ENCODE measurements at regions not wholly inside any gene's neighbourhood (a gene's known extent, or its start where the extent isn't known, plus 50 kb on each side); places are given as distances from the start of the nearest gene placed in this dataset.
"Not testable (repeated sequence)": the region's sequence is repeated elsewhere in the genome, so short reads cannot be mapped to it uniquely, and the experiment has no call there.

DNA sequence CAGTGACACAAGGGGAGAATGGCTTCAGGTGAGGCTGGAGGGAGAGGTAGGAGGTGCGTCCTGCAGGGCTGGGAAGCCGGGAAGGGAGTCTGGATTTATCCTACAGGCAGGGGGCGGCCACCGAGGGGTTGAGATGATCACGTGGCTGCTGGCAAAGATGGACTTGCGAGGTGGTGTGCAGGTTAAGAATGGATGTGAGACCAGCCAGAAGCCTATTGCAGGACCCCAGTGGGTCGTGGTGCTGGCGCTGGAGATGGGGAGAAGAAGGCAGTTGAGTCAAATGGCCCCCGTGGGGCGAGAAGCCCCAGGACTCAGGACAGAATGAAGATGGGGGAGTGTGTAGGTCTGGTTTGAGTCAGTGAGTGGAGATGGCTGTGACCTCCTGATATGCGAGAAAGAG lies 183.1 kb downstream of the FAM43A start:
- no peak for DNase-seq (ENCODE audit: low read depth)
- TF ChIP-seq, protein P1, sequence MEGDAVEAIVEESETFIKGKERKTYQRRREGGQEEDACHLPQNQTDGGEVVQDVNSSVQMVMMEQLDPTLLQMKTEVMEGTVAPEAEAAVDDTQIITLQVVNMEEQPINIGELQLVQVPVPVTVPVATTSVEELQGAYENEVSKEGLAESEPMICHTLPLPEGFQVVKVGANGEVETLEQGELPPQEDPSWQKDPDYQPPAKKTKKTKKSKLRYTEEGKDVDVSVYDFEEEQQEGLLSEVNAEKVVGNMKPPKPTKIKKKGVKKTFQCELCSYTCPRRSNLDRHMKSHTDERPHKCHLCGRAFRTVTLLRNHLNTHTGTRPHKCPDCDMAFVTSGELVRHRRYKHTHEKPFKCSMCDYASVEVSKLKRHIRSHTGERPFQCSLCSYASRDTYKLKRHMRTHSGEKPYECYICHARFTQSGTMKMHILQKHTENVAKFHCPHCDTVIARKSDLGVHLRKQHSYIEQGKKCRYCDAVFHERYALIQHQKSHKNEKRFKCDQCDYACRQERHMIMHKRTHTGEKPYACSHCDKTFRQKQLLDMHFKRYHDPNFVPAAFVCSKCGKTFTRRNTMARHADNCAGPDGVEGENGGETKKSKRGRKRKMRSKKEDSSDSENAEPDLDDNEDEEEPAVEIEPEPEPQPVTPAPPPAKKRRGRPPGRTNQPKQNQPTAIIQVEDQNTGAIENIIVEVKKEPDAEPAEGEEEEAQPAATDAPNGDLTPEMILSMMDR (IDR thresholded peaks at IDR 0.05; ENCODE audit: control insufficient read depth, insufficient read depth, low read depth, low read length, missing control alignments) = no peak
- H3K4me3 ChIP-seq (ENCODE audit: control insufficient read depth, low read depth, low read length) = no peak overlapping the region

DNA sequence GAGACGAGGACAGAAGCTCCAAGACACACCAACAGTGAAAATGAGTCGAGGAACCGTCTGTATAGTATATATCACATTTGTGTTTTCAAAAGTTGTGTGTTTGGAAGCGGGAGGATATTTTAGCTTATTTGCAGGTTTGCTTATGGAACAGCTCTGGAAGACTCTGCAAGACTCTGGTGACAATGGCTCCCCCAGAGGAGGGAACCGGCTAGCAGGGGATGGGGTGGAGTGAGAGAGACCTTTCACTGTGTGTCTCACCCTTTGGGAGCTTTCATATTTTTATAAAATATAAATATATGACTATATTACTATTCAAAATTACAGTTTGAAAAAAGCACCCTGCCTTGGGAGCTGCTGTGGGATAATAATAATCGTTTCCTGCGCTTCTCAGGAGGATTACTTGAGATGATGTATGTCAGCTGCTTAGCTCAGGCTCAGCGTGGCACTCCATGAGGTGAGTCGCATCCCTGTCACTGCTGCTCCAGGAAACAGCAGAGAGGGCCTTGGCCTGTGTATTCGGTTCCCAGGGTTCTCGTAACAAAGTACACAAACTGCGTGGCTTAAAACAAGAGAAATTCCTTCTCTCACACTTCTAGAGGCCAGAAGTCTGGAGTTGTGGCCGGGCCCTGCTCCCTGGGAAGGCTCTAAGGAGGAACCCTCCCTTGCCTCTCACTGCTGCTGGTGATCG lies 183.9 kb downstream of the FAM43A start:
- DNase-seq (ENCODE audit: low read depth) = peak; percentile 56
- no peak overlapping the region for H3K4me3 ChIP-seq (ENCODE audit: control insufficient read depth, low read depth, low read length)
- TF ChIP-seq, protein P1 (IDR thresholded peaks at IDR 0.05; ENCODE audit: control insufficient read depth, insufficient read depth, low read depth, low read length, missing control alignments) = peak; percentile 33

DNA sequence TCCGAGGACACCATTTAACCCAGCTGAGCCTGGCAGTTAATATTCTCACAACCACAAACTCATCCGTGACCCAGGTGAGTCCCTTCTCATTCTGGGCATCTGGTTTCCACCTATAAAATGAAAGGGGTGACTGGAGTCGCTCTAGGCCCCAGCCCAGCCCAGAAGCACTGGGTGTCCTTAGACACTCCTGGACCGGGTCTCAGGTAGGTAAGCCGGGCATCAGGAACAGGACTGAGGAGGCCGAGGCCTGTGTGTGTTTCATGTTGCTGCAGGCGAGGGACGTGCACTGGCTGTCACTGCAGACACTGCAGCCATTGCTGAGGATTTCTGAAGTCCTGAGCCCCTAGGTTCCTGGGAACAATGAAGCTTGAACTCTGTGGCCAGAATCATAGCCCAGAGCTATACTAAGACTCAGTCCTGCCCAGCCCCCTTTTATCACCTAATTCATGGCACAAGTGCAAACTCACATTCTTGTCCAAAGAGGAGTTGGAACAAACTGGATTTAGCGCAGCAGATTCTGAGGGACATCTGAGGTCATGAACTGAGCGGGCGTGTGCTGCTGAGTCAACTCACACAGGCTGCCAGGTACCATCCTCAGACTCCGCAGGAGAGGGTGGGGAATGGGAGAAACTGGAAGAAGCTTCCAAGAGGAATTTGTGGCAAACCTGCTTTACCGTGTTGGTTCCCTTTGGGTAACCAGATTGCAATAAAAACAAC lies 184.9 kb downstream of the FAM43A start:
- TF ChIP-seq, protein P1 (IDR thresholded peaks at IDR 0.05; ENCODE audit: control insufficient read depth, insufficient read depth, low read depth, low read length, missing control alignments) = no peak
- H3K4me3 ChIP-seq (ENCODE audit: control insufficient read depth, low read depth, low read length) = no peak overlapping the region
- DNase-seq (ENCODE audit: low read depth) = no peak

DNA sequence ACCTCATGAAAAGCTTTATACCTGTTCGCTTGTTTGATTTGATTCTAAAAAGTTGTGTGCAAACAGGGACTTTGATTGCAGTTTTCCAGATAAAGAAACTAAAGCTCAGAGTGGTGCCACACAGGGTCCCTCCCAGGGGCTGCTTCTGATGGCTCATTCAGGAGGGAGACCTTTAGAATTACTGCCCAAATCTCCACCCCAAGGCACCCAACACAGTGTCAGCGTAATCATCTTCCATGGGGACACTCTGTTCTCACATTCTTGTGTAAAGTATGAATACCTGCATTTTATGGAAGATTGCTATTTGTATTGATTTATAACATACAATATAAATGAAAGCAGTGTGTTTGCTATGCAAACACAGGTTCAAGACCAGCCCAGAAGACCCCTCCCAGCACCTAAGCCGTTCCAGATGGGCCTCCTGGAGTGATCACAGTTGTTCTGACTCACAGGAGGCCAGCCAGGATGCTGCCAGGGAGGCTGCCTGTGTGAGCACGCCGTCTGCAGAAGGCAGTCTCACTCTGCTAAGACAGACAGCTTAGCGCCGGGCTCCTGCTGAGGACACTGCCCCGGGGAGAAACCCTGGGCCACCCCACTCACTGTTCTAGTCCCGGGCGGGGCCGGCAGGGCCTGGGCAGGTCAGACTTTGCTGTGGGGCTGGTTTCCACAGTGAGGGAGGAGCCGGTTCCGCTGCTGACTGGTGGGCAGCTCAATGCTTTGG lies 185.6 kb downstream of the FAM43A start:
- H3K4me3 ChIP-seq (ENCODE audit: control insufficient read depth, low read depth, low read length) = no peak overlapping the region
- DNase-seq (ENCODE audit: low read depth) = peak; percentile 72
- TF ChIP-seq, protein P1 (IDR thresholded peaks at IDR 0.05; ENCODE audit: control insufficient read depth, insufficient read depth, low read depth, low read length, missing control alignments) = no peak

DNA sequence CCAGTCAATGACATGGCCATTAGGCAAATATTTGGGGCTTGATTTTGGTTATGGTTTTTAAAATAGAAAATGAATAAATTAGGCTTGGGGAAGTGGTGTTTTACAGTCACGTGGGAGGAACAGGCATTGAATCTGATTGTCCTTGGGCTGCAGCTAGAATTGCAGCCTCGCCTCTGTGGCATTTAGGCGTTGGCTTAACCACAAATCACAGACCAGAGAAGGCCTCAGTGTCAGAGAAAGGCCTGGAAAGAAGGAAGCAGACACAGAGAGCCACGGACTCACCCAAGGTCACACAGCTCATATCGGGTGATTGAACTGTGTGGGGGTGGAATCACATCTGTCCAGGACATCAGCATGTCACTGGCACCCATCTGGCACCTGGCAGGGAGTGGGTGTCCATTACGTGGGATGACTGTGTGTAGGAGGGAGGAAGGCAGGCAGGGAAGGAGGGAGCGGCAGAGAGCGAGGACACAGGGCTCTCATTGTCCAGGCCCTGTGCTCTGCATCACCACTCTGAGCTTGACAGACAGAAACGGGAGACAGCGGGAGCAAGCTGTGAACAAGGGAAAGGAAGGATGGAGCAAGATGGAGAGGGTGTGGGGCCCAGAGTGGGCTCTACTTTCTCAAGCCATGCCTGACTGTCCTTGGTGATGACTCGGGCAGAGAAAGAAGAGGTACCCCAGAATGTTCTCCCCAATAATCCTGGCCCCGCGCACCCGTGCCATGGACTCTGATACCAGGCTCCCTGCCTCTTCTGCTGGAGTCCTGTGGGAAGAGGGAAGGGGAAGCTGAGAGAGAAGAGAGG lies 186.4 kb downstream of the FAM43A start:
- TF ChIP-seq, protein P1 (IDR thresholded peaks at IDR 0.05; ENCODE audit: control insufficient read depth, insufficient read depth, low read depth, low read length, missing control alignments) = no peak
- no peak overlapping the region for H3K4me3 ChIP-seq (ENCODE audit: control insufficient read depth, low read depth, low read length)
- DNase-seq (ENCODE audit: low read depth) = peak; percentile 21

DNA sequence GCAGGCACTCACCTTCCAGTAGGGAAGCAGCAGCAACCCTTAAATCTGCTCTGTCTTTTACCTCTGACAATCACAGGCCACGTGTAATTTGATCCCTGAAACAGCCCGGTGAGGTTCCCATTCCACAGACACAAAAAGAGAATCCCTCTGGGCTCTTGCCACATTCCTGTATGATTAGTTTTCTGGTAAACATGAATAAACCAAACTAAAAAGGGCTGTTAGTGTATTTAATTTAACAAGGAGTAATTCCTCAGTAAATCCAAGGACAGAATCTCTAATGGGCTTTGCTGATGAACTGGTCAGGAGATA lies 186.9 kb downstream of the FAM43A start:
- no peak for DNase-seq (ENCODE audit: low read depth)
- TF ChIP-seq, protein P1 (IDR thresholded peaks at IDR 0.05; ENCODE audit: control insufficient read depth, insufficient read depth, low read depth, low read length, missing control alignments) = no peak
- no peak overlapping the region for H3K4me3 ChIP-seq (ENCODE audit: control insufficient read depth, low read depth, low read length)

DNA sequence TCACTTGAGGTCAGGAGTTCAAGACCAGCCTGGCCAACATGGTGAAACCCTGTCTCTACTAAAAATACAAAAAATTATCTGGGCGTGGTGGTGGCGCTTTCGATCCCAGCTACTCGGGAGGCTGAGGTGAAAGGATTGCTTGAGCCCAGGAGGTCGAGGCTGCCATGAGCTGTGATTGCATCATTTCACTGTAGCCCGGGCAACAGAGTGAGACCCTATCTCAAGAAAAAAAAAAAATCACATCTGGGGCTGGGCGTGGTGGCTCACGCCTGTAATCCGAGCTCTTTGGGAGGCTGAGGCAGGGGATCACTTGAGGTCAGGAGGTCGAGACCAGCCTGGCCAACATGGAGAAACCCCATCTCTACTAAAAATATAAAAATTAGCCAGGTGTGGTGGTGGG lies 187.8 kb downstream of the FAM43A start:
- not testable (repeated sequence) for H3K4me3 ChIP-seq (ENCODE audit: control insufficient read depth, low read depth, low read length); DNase-seq (ENCODE audit: low read depth)

All from AG09309 (cell line).